WTC11 (cell line): ENCODE measurements at regions not wholly inside any gene's neighbourhood (a gene's known extent, or its start where the extent isn't known, plus 50 kb on each side); places are given as distances from the start of the nearest gene placed in this dataset.

Experiments
- ATAC-seq: fragments of 200-7000 bp; cut with Tn5 transposase; 2 replicates; pipeline ENCODE4 v1.10.0; 2021; ENCODE audit warnings: mild to moderate bottlenecking, moderate library complexity
- CTCF ChIA-PET: fragments of 300-600 bp; sonication (Branson Sonifier 250); formaldehyde crosslinking; loops from one replicate; lab custom pipeline; 2021; ENCODE audit warnings: antibody characterized with exemption; lab: Charles Lee
- POLR2A ChIA-PET: fragments of 350-600 bp; sonication (Branson Sonifier 250); formaldehyde crosslinking; loops from one replicate; lab custom pipeline; 2021; ENCODE audit warnings: antibody characterized with exemption; lab: Charles Lee
- DNase-seq: peaks from one replicate; pipeline ENCODE4 v3.0.0; 2021; ENCODE audit warnings: low spot score
- H3K27ac Mint-ChIP-seq: 2 replicates; pipeline ENCODE4 v1.8.0; 2021; ENCODE audit warnings: mixed read lengths
- H3K27me3 Mint-ChIP-seq: 2 replicates; pipeline ENCODE4 v1.8.0; 2021; ENCODE audit warnings: low read depth, mild to moderate bottlenecking, moderate library complexity, mixed read lengths
- H3K36me3 Mint-ChIP-seq: 2 replicates; pipeline ENCODE4 v1.8.0; 2021; ENCODE audit warnings: mixed read lengths
- H3K4me1 Mint-ChIP-seq: 2 replicates; pipeline ENCODE4 v1.8.0; 2022; ENCODE audit warnings: mixed read lengths
- H3K4me3 Mint-ChIP-seq: 2 replicates; pipeline ENCODE4 v1.8.0; 2021; ENCODE audit warnings: mild to moderate bottlenecking, moderate library complexity, mixed read lengths
- H3K9me3 Mint-ChIP-seq: 2 replicates; pipeline ENCODE4 v1.8.0; 2021; ENCODE audit warnings: mixed read lengths
- ARID4B ChIP-seq: sonication (generic); formaldehyde crosslinking; IDR thresholded peaks from 2 replicates; pipeline ENCODE4 v1.8.0; 2023; ENCODE audit warnings: missing genetic modification reagents, mild to moderate bottlenecking, borderline replicate concordance
- CBFB ChIP-seq: sonication (generic); formaldehyde crosslinking; IDR thresholded peaks from 2 replicates; pipeline ENCODE4 v1.8.1; 2022; ENCODE audit warnings: mild to moderate bottlenecking, low read depth, missing genetic modification reagents
- E2F5 ChIP-seq: sonication (generic); formaldehyde crosslinking; IDR thresholded peaks from 2 replicates; pipeline ENCODE4 v1.8.1; 2022; ENCODE audit warnings: mild to moderate bottlenecking, moderate library complexity, missing genetic modification reagents
- ETV6 ChIP-seq: sonication (generic); formaldehyde crosslinking; IDR thresholded peaks from 2 replicates; pipeline ENCODE4 v1.8.1; 2022; ENCODE audit warnings: mild to moderate bottlenecking, missing genetic modification reagents
- GABPB1 ChIP-seq: sonication (generic); formaldehyde crosslinking; IDR thresholded peaks from 2 replicates; pipeline ENCODE4 v1.8.1; 2023; ENCODE audit warnings: mild to moderate bottlenecking, missing genetic modification reagents
- GRHL2 ChIP-seq: fragments of 250-450 bp; sonication (Bioruptor Pico); IDR thresholded peaks from 2 replicates; pipeline ENCODE4 v1.8.0; 2022; ENCODE audit warnings: mild to moderate bottlenecking, moderate library complexity; ENCODE audit not compliant: insufficient replicate concordance, severe bottlenecking
- GTF2I ChIP-seq: fragments of 250-450 bp; sonication (Bioruptor Pico); conservative IDR thresholded peaks from 2 replicates; pipeline ENCODE4 v1.4.0; 2021; ENCODE audit warnings: mild to moderate bottlenecking
- HMGA2 ChIP-seq: fragments of 250-450 bp; sonication (Bioruptor Pico); IDR thresholded peaks from 2 replicates; pipeline ENCODE4 v1.4.0; 2021; ENCODE audit warnings: mild to moderate bottlenecking, moderate library complexity
- MXD4 ChIP-seq: fragments of 250-450 bp; sonication (Bioruptor Pico); IDR thresholded peaks from 2 replicates; pipeline ENCODE4 v1.8.0; 2021; ENCODE audit warnings: mild to moderate bottlenecking, moderate library complexity, borderline replicate concordance
- NFYB ChIP-seq: sonication (generic); formaldehyde crosslinking; conservative IDR thresholded peaks from 2 replicates; pipeline ENCODE4 v1.8.0; 2022; ENCODE audit warnings: low read depth, missing genetic modification reagents
- SMAD4 ChIP-seq: sonication (generic); formaldehyde crosslinking; IDR thresholded peaks from 2 replicates; pipeline ENCODE4 v1.8.0; 2022; ENCODE audit warnings: mild to moderate bottlenecking, missing genetic modification reagents
- SOX15 ChIP-seq: fragments of 250-450 bp; sonication (Bioruptor Pico); IDR thresholded peaks from 2 replicates; pipeline ENCODE4 v1.9.0; 2021; ENCODE audit warnings: mild to moderate bottlenecking
- SP1 ChIP-seq: sonication (generic); formaldehyde crosslinking; conservative IDR thresholded peaks from 2 replicates; pipeline ENCODE4 v1.8.1; 2022; ENCODE audit warnings: missing genetic modification reagents
- ZNF263 ChIP-seq: sonication (generic); formaldehyde crosslinking; IDR thresholded peaks from 2 replicates; pipeline ENCODE4 v1.8.1; 2022; ENCODE audit warnings: low read depth, mild to moderate bottlenecking, moderate library complexity, missing genetic modification reagents
- ZNF317 ChIP-seq: sonication (generic); formaldehyde crosslinking; IDR thresholded peaks from 2 replicates; pipeline ENCODE4 v1.8.1; 2023; ENCODE audit warnings: low read depth, mild to moderate bottlenecking, moderate library complexity, missing genetic modification reagents, borderline replicate concordance
- ZNF425 ChIP-seq: fragments of 250-450 bp; sonication (Bioruptor Pico); conservative IDR thresholded peaks from 2 replicates; pipeline ENCODE4 v1.9.0; 2021; ENCODE audit warnings: mild to moderate bottlenecking
- ZNF671 ChIP-seq: fragments of 250-450 bp; sonication (Bioruptor Pico); IDR thresholded peaks from 2 replicates; pipeline ENCODE4 v1.8.0; 2021; ENCODE audit warnings: mild to moderate bottlenecking
- TF ChIP-seq, protein P1 (sequence below): fragments of 250-450 bp; sonication (Bioruptor Pico); IDR thresholded peaks from 2 replicates; pipeline ENCODE4 v1.9.0; 2021; ENCODE audit warnings: mild to moderate bottlenecking
- TF ChIP-seq, protein P2 (sequence below): sonication (generic); formaldehyde crosslinking; conservative IDR thresholded peaks from 2 replicates; pipeline ENCODE4 v1.8.1; 2023; ENCODE audit warnings: mild to moderate bottlenecking, low read depth, missing genetic modification reagents, moderate library complexity
- TF ChIP-seq, protein P3 (sequence below): sonication (generic); formaldehyde crosslinking; IDR thresholded peaks from 2 replicates; pipeline ENCODE4 v1.8.1; 2022; ENCODE audit warnings: missing genetic modification reagents, borderline replicate concordance

DNA sequence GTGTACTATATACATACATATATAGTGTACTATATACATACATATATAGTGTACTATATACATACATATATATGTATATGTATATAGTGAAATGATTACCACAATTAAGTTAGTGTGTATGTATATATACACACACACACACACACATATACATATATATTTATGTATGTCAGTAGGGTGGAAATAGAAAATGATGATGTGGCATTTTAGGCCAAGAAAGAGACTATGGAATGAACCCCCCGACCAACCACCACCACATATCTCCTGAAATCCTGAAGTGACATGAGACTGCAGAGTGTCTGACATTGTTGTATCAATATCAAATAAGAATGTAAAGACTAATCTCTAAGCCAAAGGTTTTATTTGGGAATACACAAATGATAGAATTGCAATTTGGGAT, 107.6 kb downstream of the RFC3 start:
- no peak overlapping the region for H3K27ac Mint-ChIP-seq
- TF ChIP-seq SOX15 (CRISPR knock-in tag) (no peak), E2F5 (CRISPR knock-in tag) (no peak), HMGA2 (CRISPR knock-in tag) (no peak), SMAD4 (CRISPR knock-in tag) (no peak), CBFB (CRISPR knock-in tag) (no peak), ARID4B (no peak), GABPB1 (no peak)

GRCh38 chr13:33927315-33927714, 109.4 kb downstream of the RFC3 start:
- POLR2A ChIA-PET = no interaction called here
- H3K36me3 Mint-ChIP-seq = no peaks in the 10 kb centered on the region
- no peaks in the 10 kb centered on the region for H3K27me3 Mint-ChIP-seq
- H3K9me3 Mint-ChIP-seq = no peaks in the 10 kb centered on the region
- peaks cover 15% of the 10 kb centered on the region for H3K4me1 Mint-ChIP-seq
- no peak for ATAC-seq
- no peak overlapping the region for H3K4me3 Mint-ChIP-seq
- DNase-seq = no peak
- CTCF ChIA-PET = interaction anchor here (1.5 kb wide), 1 partner anchor 150 kb away, joined by 3 read pairs; no protein-coding TSS in a partner anchor
- no peak overlapping the region for H3K27ac Mint-ChIP-seq
- no peak for TF ChIP-seq HMGA2 (CRISPR knock-in tag)
- TF ChIP-seq, protein P1, sequence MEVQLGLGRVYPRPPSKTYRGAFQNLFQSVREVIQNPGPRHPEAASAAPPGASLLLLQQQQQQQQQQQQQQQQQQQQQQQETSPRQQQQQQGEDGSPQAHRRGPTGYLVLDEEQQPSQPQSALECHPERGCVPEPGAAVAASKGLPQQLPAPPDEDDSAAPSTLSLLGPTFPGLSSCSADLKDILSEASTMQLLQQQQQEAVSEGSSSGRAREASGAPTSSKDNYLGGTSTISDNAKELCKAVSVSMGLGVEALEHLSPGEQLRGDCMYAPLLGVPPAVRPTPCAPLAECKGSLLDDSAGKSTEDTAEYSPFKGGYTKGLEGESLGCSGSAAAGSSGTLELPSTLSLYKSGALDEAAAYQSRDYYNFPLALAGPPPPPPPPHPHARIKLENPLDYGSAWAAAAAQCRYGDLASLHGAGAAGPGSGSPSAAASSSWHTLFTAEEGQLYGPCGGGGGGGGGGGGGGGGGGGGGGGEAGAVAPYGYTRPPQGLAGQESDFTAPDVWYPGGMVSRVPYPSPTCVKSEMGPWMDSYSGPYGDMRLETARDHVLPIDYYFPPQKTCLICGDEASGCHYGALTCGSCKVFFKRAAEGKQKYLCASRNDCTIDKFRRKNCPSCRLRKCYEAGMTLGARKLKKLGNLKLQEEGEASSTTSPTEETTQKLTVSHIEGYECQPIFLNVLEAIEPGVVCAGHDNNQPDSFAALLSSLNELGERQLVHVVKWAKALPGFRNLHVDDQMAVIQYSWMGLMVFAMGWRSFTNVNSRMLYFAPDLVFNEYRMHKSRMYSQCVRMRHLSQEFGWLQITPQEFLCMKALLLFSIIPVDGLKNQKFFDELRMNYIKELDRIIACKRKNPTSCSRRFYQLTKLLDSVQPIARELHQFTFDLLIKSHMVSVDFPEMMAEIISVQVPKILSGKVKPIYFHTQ = no peak
- TF ChIP-seq ZNF317 (CRISPR knock-in tag) = no peak
- TF ChIP-seq ZNF263 = no peak
- no peak for TF ChIP-seq MXD4
- TF ChIP-seq ETV6 = no peak
- TF ChIP-seq ZNF671 (CRISPR knock-in tag) = no peak
- TF ChIP-seq GRHL2 (CRISPR knock-in tag) = no peak
- TF ChIP-seq SP1 (CRISPR knock-in tag) = no peak
- TF ChIP-seq, protein P2, sequence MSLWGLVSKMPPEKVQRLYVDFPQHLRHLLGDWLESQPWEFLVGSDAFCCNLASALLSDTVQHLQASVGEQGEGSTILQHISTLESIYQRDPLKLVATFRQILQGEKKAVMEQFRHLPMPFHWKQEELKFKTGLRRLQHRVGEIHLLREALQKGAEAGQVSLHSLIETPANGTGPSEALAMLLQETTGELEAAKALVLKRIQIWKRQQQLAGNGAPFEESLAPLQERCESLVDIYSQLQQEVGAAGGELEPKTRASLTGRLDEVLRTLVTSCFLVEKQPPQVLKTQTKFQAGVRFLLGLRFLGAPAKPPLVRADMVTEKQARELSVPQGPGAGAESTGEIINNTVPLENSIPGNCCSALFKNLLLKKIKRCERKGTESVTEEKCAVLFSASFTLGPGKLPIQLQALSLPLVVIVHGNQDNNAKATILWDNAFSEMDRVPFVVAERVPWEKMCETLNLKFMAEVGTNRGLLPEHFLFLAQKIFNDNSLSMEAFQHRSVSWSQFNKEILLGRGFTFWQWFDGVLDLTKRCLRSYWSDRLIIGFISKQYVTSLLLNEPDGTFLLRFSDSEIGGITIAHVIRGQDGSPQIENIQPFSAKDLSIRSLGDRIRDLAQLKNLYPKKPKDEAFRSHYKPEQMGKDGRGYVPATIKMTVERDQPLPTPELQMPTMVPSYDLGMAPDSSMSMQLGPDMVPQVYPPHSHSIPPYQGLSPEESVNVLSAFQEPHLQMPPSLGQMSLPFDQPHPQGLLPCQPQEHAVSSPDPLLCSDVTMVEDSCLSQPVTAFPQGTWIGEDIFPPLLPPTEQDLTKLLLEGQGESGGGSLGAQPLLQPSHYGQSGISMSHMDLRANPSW (CRISPR knock-in tag) = no peak
- no peak for TF ChIP-seq NFYB (CRISPR knock-in tag)
- TF ChIP-seq ZNF425 (CRISPR knock-in tag) = no peak
- TF ChIP-seq, protein P3, sequence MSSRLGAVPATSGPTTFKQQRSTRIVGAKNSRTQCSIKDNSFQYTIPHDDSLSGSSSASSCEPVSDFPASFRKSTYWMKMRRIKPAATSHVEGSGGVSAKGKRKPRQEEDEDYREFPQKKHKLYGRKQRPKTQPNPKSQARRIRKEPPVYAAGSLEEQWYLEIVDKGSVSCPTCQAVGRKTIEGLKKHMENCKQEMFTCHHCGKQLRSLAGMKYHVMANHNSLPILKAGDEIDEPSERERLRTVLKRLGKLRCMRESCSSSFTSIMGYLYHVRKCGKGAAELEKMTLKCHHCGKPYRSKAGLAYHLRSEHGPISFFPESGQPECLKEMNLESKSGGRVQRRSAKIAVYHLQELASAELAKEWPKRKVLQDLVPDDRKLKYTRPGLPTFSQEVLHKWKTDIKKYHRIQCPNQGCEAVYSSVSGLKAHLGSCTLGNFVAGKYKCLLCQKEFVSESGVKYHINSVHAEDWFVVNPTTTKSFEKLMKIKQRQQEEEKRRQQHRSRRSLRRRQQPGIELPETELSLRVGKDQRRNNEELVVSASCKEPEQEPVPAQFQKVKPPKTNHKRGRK = no peak
- no peak for TF ChIP-seq GTF2I (CRISPR knock-in tag)

More for the DNA sequence above, 107.6 kb downstream of the RFC3 start:
- DNase-seq (no peak), ATAC-seq (no peak)
- no peaks in the 10 kb centered on the region for H3K9me3 Mint-ChIP-seq
- CTCF ChIA-PET = no interaction called here
- peaks cover 14% of the 10 kb centered on the region for H3K4me1 Mint-ChIP-seq
- H3K36me3 Mint-ChIP-seq = no peaks in the 10 kb centered on the region
- POLR2A ChIA-PET = no interaction called here
- no peaks in the 10 kb centered on the region for H3K27me3 Mint-ChIP-seq
- no peak overlapping the region for H3K4me3 Mint-ChIP-seq
